H9 (cell line): ENCODE measurements at regions not wholly inside any gene's neighbourhood (a gene's known extent, or its start where the extent isn't known, plus 50 kb on each side); places are given as distances from the start of the nearest gene placed in this dataset.

ENCODE experiments used
- DNase-seq: peaks from one replicate; pipeline ENCODE4 v3.0.0-alpha.2; 2017
- H2AFZ ChIP-seq: one replicate; pipeline ENCODE4 v1.6.1; 2013; ENCODE audit warnings: mild to moderate bottlenecking, low read length, control low read depth, moderate library complexity
- H2AK5ac ChIP-seq: 2 replicates; pipeline ENCODE4 v1.6.1; 2013; ENCODE audit warnings: low read length, control low read depth, mixed read lengths; ENCODE audit not compliant: insufficient read length
- H2BK120ac ChIP-seq: one replicate; pipeline ENCODE4 v1.6.1; 2013; ENCODE audit warnings: low read depth, mild to moderate bottlenecking, low read length, control low read depth, inconsistent platforms; ENCODE audit not compliant: poor library complexity, severe bottlenecking
- H2BK12ac ChIP-seq: 2 replicates; pipeline ENCODE4 v1.6.1; 2013; ENCODE audit warnings: low read length, control low read depth, mixed read lengths, low read depth; ENCODE audit not compliant: insufficient read length
- H2BK15ac ChIP-seq: 2 replicates; pipeline ENCODE4 v1.6.1; 2013; ENCODE audit warnings: low read depth, low read length, control low read depth
- H2BK20ac ChIP-seq: one replicate; pipeline ENCODE4 v1.6.1; 2013; ENCODE audit warnings: low read depth, mild to moderate bottlenecking, low read length, control low read depth, inconsistent platforms; ENCODE audit not compliant: poor library complexity, severe bottlenecking
- H2BK5ac ChIP-seq: 2 replicates; pipeline ENCODE4 v1.6.1; 2013; ENCODE audit warnings: low read length, control low read depth, mixed read lengths; ENCODE audit not compliant: insufficient read length
- H3K14ac ChIP-seq: 2 replicates; pipeline ENCODE4 v1.6.1; 2013; ENCODE audit warnings: low read length, control low read depth; ENCODE audit not compliant: insufficient read depth
- H3K18ac ChIP-seq: 2 replicates; pipeline ENCODE4 v1.6.1; 2013; ENCODE audit warnings: low read depth, mild to moderate bottlenecking, mixed read lengths, low read length, control low read depth; ENCODE audit not compliant: insufficient read length
- H3K23ac ChIP-seq: 2 replicates; pipeline ENCODE4 v1.6.1; 2013; ENCODE audit warnings: low read length, control low read depth, mixed read lengths, low read depth; ENCODE audit not compliant: insufficient read length
- H3K23me2 ChIP-seq: 2 replicates; pipeline ENCODE4 v1.6.1; 2013; ENCODE audit warnings: low read depth, mild to moderate bottlenecking, mixed read lengths, low read length, control low read depth; ENCODE audit not compliant: insufficient read length, poor library complexity, severe bottlenecking
- H3K27ac ChIP-seq: 2 replicates; pipeline ENCODE4 v1.5.1; 2013; ENCODE audit warnings: low read length, control low read depth, mixed read lengths, low read depth; ENCODE audit not compliant: insufficient read length
- H3K27me3 ChIP-seq: 2 replicates; pipeline ENCODE4 v1.6.1; 2013; ENCODE audit warnings: low read length, control low read depth, inconsistent platforms; ENCODE audit not compliant: insufficient read depth
- H3K4ac ChIP-seq: 2 replicates; pipeline ENCODE4 v1.6.1; 2013; ENCODE audit warnings: low read depth, mild to moderate bottlenecking, control low read depth, inconsistent platforms, low read length, moderate library complexity
- H3K4me1 ChIP-seq: 2 replicates; pipeline ENCODE4 v1.6.1; 2013; ENCODE audit warnings: low read length, control low read depth, inconsistent platforms; ENCODE audit not compliant: insufficient read depth
- H3K4me2 ChIP-seq: 2 replicates; pipeline ENCODE4 v1.6.1; 2013; ENCODE audit warnings: low read length, control low read depth, mixed read lengths; ENCODE audit not compliant: insufficient read length, insufficient read depth
- H3K56ac ChIP-seq: 2 replicates; pipeline ENCODE4 v1.6.1; 2013; ENCODE audit warnings: low read depth, mild to moderate bottlenecking, mixed read lengths, low read length, control low read depth; ENCODE audit not compliant: insufficient read length
- H3K79me1 ChIP-seq: 2 replicates; pipeline ENCODE4 v1.6.1; 2013; ENCODE audit warnings: low read depth, mild to moderate bottlenecking, moderate library complexity, low read length, control low read depth, inconsistent platforms; ENCODE audit not compliant: insufficient read depth, poor library complexity, severe bottlenecking
- H3K79me2 ChIP-seq: 2 replicates; pipeline ENCODE4 v1.6.1; 2013; ENCODE audit warnings: low read length, control low read depth, inconsistent platforms; ENCODE audit not compliant: insufficient read depth
- H3K9ac ChIP-seq: 2 replicates; pipeline ENCODE4 v1.6.1; 2013; ENCODE audit warnings: low read length, control low read depth, mixed read lengths; ENCODE audit not compliant: insufficient read length; ENCODE audit errors: extremely low read depth
- H3K9me3 ChIP-seq: one replicate; pipeline ENCODE4 v1.6.1; 2013; ENCODE audit warnings: low read depth, low read length, inconsistent platforms; ENCODE audit not compliant: control insufficient read depth
- H3T11ph ChIP-seq: one replicate; pipeline ENCODE4 v1.6.1; 2013; ENCODE audit warnings: mild to moderate bottlenecking, low read length, control low read depth, inconsistent platforms
- H4K20me1 ChIP-seq: one replicate; pipeline ENCODE4 v1.6.1; 2013; ENCODE audit not compliant: control insufficient read depth, insufficient read length, insufficient read depth
- H4K5ac ChIP-seq: 2 replicates; pipeline ENCODE4 v1.6.1; 2013; ENCODE audit warnings: low read depth, mild to moderate bottlenecking, mixed read lengths, low read length, control low read depth; ENCODE audit not compliant: insufficient read length
- H4K8ac ChIP-seq: replicated peaks from 2 replicates; pipeline ENCODE4 v1.6.1; 2013; ENCODE audit warnings: low read length, control low read depth, mixed read lengths, low read depth; ENCODE audit not compliant: insufficient read length
- H4K91ac ChIP-seq: 2 replicates; pipeline ENCODE4 v1.6.1; 2013; ENCODE audit warnings: low read depth, mild to moderate bottlenecking, moderate library complexity, mixed read lengths, low read length, control low read depth; ENCODE audit not compliant: insufficient read length
- H3K27ac Mint-ChIP-seq, 3 experiments: 2 replicates in 2 of 3; 3 replicates in 1 of 3; pipeline ENCODE4 v1.8.0; 2020 to 2021; ENCODE audit warnings: mixed read lengths in 3 of 3, mild to moderate bottlenecking in 1 of 3, moderate library complexity in 1 of 3
- H3K27me3 Mint-ChIP-seq: 2 replicates; pipeline ENCODE4 v1.8.0; 2021; ENCODE audit warnings: low read depth, mild to moderate bottlenecking, moderate library complexity, mixed read lengths
- H3K36me3 Mint-ChIP-seq, 3 experiments: 2 replicates in 2 of 3; 3 replicates in 1 of 3; pipeline ENCODE4 v1.8.0; 2020 to 2021; ENCODE audit warnings: low read depth in 3 of 3, mixed read lengths in 3 of 3; ENCODE audit not compliant: insufficient read depth in 1 of 3
- H3K4me1 Mint-ChIP-seq, 2 experiments: 2 replicates each; pipeline ENCODE4 v1.8.0; 2020; ENCODE audit warnings: mixed read lengths in 2 of 2
- H3K4me3 Mint-ChIP-seq, 2 experiments: 2 replicates in 1 of 2; 3 replicates in 1 of 2; pipeline ENCODE4 v1.8.0; 2020 to 2021; ENCODE audit warnings: mild to moderate bottlenecking in 2 of 2, mixed read lengths in 2 of 2, moderate library complexity in 1 of 2
- H3K9me3 Mint-ChIP-seq, 2 experiments: 2 replicates in 1 of 2; 3 replicates in 1 of 2; pipeline ENCODE4 v1.8.0; 2020; ENCODE audit warnings: mild to moderate bottlenecking in 2 of 2, mixed read lengths in 2 of 2, moderate library complexity in 1 of 2
- WGBS: extraction: QIAGEN DNeasy Blood & Tissue Kit; methylation state at CpG from one replicate; pipeline ENCODE4 v1.1.7; 2013; ENCODE audit warnings: missing lambda C conversion rate, low lambda C conversion rate, mixed read lengths; ENCODE audit not compliant: insufficient read length; ENCODE audit errors: extremely low coverage; 5-methylcytosine and 5-hydroxymethylcytosine counted together
- TF ChIP-seq, protein P1 (sequence below): fragments of 200-600 bp; sonication (generic); conservative IDR thresholded peaks from 3 replicates; pipeline ENCODE4 v1.8.0; 2021; ENCODE audit warnings: antibody characterized with exemption, mild to moderate bottlenecking

DNA sequence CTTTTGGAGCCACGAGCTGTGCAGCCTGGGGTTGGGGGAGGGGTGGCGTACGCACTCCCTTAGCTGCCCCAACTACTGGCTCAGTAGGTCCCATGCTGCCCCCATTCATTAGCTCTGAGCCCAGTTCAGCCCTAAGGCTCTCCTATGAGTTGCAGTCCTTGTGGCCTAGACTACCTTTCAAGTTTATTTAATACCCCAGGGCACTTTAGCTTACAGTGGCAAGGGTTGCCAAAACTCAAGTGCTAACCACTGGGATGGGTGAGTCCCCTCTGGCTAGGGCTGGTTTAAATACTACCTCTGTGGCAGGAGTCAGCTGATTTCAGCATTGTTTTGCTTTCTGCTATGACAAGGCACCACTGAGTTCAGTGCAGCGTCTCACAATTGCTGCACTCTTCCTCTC, 118.2 kb downstream of the ODF2L start:
- no peak overlapping the region for H2BK12ac ChIP-seq
- no peak overlapping the region for H2AFZ ChIP-seq
- H2AK5ac ChIP-seq: no peak overlapping the region
- no peak overlapping the region for H3K56ac ChIP-seq
- WGBS: no CpG with 5 or more reads among the region's 4 CpGs
- no peak overlapping the region for H3T11ph ChIP-seq
- no peak overlapping the region for H4K8ac ChIP-seq
- no peaks in the 10 kb centered on the region for H3K27me3 Mint-ChIP-seq
- H4K5ac ChIP-seq: no peak overlapping the region
- H3K23ac ChIP-seq: no peak overlapping the region
- no peaks in the 10 kb centered on the region for H3K9me3 Mint-ChIP-seq
- H3K36me3 Mint-ChIP-seq: no peaks in the 10 kb centered on the region
- H2BK15ac ChIP-seq: no peak overlapping the region
- no peaks in the 10 kb centered on the region for H3K79me2 ChIP-seq
- H4K20me1 ChIP-seq: no peaks in the 10 kb centered on the region
- no peak overlapping the region for H3K4me2 ChIP-seq
- no peaks in the 10 kb centered on the region for H3K23me2 ChIP-seq
- no peak for DNase-seq
- H3K4ac ChIP-seq: no peak overlapping the region
- H3K27ac ChIP-seq: no peak overlapping the region
- no peaks in the 10 kb centered on the region for H3K4me1 ChIP-seq
- no peak overlapping the region for H2BK120ac ChIP-seq
- no peak overlapping the region for H3K27ac Mint-ChIP-seq
- H3K4me1 Mint-ChIP-seq: no peaks in the 10 kb centered on the region
- no peak overlapping the region for H4K91ac ChIP-seq
- no peak overlapping the region for H3K14ac ChIP-seq
- H3K4me3 Mint-ChIP-seq: no peak overlapping the region
- no peaks in the 10 kb centered on the region for H3K79me1 ChIP-seq
- no peak overlapping the region for H3K18ac ChIP-seq
- H3K9me3 ChIP-seq: no peaks in the 10 kb centered on the region
- H2BK20ac ChIP-seq: no peak overlapping the region
- no peak overlapping the region for H3K9ac ChIP-seq
- TF ChIP-seq, protein P1, sequence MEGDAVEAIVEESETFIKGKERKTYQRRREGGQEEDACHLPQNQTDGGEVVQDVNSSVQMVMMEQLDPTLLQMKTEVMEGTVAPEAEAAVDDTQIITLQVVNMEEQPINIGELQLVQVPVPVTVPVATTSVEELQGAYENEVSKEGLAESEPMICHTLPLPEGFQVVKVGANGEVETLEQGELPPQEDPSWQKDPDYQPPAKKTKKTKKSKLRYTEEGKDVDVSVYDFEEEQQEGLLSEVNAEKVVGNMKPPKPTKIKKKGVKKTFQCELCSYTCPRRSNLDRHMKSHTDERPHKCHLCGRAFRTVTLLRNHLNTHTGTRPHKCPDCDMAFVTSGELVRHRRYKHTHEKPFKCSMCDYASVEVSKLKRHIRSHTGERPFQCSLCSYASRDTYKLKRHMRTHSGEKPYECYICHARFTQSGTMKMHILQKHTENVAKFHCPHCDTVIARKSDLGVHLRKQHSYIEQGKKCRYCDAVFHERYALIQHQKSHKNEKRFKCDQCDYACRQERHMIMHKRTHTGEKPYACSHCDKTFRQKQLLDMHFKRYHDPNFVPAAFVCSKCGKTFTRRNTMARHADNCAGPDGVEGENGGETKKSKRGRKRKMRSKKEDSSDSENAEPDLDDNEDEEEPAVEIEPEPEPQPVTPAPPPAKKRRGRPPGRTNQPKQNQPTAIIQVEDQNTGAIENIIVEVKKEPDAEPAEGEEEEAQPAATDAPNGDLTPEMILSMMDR: no peak
- H2BK5ac ChIP-seq: no peak overlapping the region
- no peaks in the 10 kb centered on the region for H3K27me3 ChIP-seq
